ENCODE measurements at regions not wholly inside any gene's neighbourhood (a gene's known extent, or its start where the extent isn't known, plus 50 kb on each side); places are given as distances from the start of the nearest gene placed in this dataset.

- H3K4me1 ChIP-seq (ENCODE audit: control insufficient read depth in 1 of 2, insufficient read depth in 2 of 2, low read length in 2 of 2) = peaks cover 0 to 13% of the 10 kb centered on the region in 2 experiments; a peak in 2 of 4 replicates
- H2AFZ ChIP-seq (ENCODE audit: low read depth, low read length, poor library complexity, severe bottlenecking) = no peak overlapping the region
- H3K4me2 ChIP-seq (ENCODE audit: low read length) = no peak overlapping the region
- DNase-seq (ENCODE audit: low read depth, low spot score) = no peak
- no peaks in the 10 kb centered on the region for H3K9me3 ChIP-seq (ENCODE audit: control insufficient read depth in 1 of 2, insufficient read depth in 1 of 2, low read depth in 1 of 2, low read length in 2 of 2)
- no peak overlapping the region for H3K27ac ChIP-seq (ENCODE audit: low read depth, low read length)
- ATAC-seq = no peak
- no peak overlapping the region for H3K9ac ChIP-seq (ENCODE audit: low read length)
- no peaks in the 10 kb centered on the region for H3K9me2 ChIP-seq (ENCODE audit: insufficient read depth)
- ChIA-PET POLR2A (no interaction called here), CTCF (no interaction called here), RAD21 (ENCODE audit: low non-redundant PET in 1 of 2, low total read pairs in 2 of 2, uncharacterized antibody in 2 of 2, unreplicated experiment in 2 of 2) (no interaction called here)
- no peaks in the 10 kb centered on the region for H3K36me3 ChIP-seq (ENCODE audit: control insufficient read depth in 1 of 2, insufficient read depth in 2 of 2, low read length in 2 of 2)
- TF ChIP-seq, protein P1, sequence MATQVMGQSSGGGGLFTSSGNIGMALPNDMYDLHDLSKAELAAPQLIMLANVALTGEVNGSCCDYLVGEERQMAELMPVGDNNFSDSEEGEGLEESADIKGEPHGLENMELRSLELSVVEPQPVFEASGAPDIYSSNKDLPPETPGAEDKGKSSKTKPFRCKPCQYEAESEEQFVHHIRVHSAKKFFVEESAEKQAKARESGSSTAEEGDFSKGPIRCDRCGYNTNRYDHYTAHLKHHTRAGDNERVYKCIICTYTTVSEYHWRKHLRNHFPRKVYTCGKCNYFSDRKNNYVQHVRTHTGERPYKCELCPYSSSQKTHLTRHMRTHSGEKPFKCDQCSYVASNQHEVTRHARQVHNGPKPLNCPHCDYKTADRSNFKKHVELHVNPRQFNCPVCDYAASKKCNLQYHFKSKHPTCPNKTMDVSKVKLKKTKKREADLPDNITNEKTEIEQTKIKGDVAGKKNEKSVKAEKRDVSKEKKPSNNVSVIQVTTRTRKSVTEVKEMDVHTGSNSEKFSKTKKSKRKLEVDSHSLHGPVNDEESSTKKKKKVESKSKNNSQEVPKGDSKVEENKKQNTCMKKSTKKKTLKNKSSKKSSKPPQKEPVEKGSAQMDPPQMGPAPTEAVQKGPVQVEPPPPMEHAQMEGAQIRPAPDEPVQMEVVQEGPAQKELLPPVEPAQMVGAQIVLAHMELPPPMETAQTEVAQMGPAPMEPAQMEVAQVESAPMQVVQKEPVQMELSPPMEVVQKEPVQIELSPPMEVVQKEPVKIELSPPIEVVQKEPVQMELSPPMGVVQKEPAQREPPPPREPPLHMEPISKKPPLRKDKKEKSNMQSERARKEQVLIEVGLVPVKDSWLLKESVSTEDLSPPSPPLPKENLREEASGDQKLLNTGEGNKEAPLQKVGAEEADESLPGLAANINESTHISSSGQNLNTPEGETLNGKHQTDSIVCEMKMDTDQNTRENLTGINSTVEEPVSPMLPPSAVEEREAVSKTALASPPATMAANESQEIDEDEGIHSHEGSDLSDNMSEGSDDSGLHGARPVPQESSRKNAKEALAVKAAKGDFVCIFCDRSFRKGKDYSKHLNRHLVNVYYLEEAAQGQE (IDR thresholded peaks at IDR 0.05; ENCODE audit: low read depth) = peak; percentile 73
- TF ChIP-seq CEBPB (IDR thresholded peaks at IDR 0.05; ENCODE audit: low read depth) (no peak), POLR2AphosphoS5 (IDR thresholded peaks at IDR 0.05; ENCODE audit: low read depth, low read length) (no peak), EZH2 (IDR thresholded peaks at IDR 0.05) (no peak), MAX (IDR thresholded peaks at IDR 0.05) (no peak), CBX3 (IDR thresholded peaks at IDR 0.05; ENCODE audit: low read depth) (no peak), TCF7L2 (IDR thresholded peaks at IDR 0.05; ENCODE audit: borderline replicate concordance, extremely low read depth, insufficient read depth, insufficient read length) (no peak), FOSL1 (IDR thresholded peaks at IDR 0.05; ENCODE audit: low read depth) (no peak)
- intact Hi-C loops (cut with micrococcal nuclease) = loop anchor here (10.0 kb wide), 1 partner anchor 474 kb away; the partner anchor contains the start of gene PLXNA1
- no peaks in the 10 kb centered on the region for H4K20me1 ChIP-seq (ENCODE audit: insufficient read depth)
- no TSS peak for BruUV-seq (replicated peaks)
- H3K27me3 ChIP-seq (ENCODE audit: insufficient read depth, low read length) = no peaks in the 10 kb centered on the region
- no peaks in the 10 kb centered on the region for H3K79me2 ChIP-seq (ENCODE audit: insufficient read depth, low read length)
- no peak overlapping the region for H3K4me3 ChIP-seq (replicated peaks in 1 of 2; ENCODE audit: low read depth in 1 of 2, low read length in 2 of 2)
Measured at GRCh38 chr3:127458696-127459604, 131.6 kb downstream of the TPRA1 start.

Measured in HCT116 (cell line).